ENCODE measurements at regions not wholly inside any gene's neighbourhood (a gene's known extent, or its start where the extent isn't known, plus 50 kb on each side); places are given as distances from the start of the nearest gene placed in this dataset.

GRCh38 chr3:65081536-65081935, 393.7 kb upstream of the ADAMTS9 start (continued):
- no peak for TF ChIP-seq REST (IDR thresholded peaks at IDR 0.05; ENCODE audit: unreplicated experiment)

GRCh38 chr3:65080432-65080831, 392.6 kb upstream of the ADAMTS9 start:
- H3K27ac ChIP-seq (ENCODE audit: low read depth): no peak overlapping the region
- no peak overlapping the region for H3K4me3 ChIP-seq
- no peaks in the 10 kb centered on the region for H3K36me3 ChIP-seq (ENCODE audit: insufficient read depth)
- H4K20me1 ChIP-seq (replicated peaks; ENCODE audit: insufficient read depth): no peaks in the 10 kb centered on the region
- DNase-seq (ENCODE audit: low spot score): peak; percentile 38
- Mint-ChIP-seq H3K27me3 (ENCODE audit: insufficient read depth, low read depth, poor library complexity) (peaks cover 1% of the 10 kb centered on the region), H3K4me1 (peaks cover 16% of the 10 kb centered on the region), H3K4me3 (no peak overlapping the region), H3K36me3 (ENCODE audit: low read depth) (no peaks in the 10 kb centered on the region; the same call in 2 of the 3 replicates), H3K9me3 (peaks cover 10% of the 10 kb centered on the region; the same call in 1 of the 3 replicates), H3K27ac (no peak overlapping the region)
- ATAC-seq: peak; percentile 46; the same call in 2 of the 3 replicates
- peaks cover 5% of the 10 kb centered on the region for H3K4me1 ChIP-seq (ENCODE audit: insufficient read depth)
- TF ChIP-seq ZNF114 (CRISPR knock-in tag; IDR thresholded peaks at IDR 0.05): no peak
- TF ChIP-seq, protein P1, sequence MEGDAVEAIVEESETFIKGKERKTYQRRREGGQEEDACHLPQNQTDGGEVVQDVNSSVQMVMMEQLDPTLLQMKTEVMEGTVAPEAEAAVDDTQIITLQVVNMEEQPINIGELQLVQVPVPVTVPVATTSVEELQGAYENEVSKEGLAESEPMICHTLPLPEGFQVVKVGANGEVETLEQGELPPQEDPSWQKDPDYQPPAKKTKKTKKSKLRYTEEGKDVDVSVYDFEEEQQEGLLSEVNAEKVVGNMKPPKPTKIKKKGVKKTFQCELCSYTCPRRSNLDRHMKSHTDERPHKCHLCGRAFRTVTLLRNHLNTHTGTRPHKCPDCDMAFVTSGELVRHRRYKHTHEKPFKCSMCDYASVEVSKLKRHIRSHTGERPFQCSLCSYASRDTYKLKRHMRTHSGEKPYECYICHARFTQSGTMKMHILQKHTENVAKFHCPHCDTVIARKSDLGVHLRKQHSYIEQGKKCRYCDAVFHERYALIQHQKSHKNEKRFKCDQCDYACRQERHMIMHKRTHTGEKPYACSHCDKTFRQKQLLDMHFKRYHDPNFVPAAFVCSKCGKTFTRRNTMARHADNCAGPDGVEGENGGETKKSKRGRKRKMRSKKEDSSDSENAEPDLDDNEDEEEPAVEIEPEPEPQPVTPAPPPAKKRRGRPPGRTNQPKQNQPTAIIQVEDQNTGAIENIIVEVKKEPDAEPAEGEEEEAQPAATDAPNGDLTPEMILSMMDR (conservative IDR thresholded peaks at IDR 0.05; ENCODE audit: low read depth in 2 of 2): peak; percentile 20 to 47; a peak in 3 of 4 replicates
- H2AFZ ChIP-seq: no peak overlapping the region
- no peaks in the 10 kb centered on the region for H3K27me3 ChIP-seq (ENCODE audit: insufficient read depth)
- no peak overlapping the region for H3K4me2 ChIP-seq
- H3F3A ChIP-seq (replicated peaks; ENCODE audit: low read depth): no peaks in the 10 kb centered on the region
- H3K9me2 ChIP-seq (ENCODE audit: insufficient read depth): no peaks in the 10 kb centered on the region; the same call in 1 of the 2 replicates
- H3K79me2 ChIP-seq (replicated peaks; ENCODE audit: insufficient read depth): no peaks in the 10 kb centered on the region

DNA sequence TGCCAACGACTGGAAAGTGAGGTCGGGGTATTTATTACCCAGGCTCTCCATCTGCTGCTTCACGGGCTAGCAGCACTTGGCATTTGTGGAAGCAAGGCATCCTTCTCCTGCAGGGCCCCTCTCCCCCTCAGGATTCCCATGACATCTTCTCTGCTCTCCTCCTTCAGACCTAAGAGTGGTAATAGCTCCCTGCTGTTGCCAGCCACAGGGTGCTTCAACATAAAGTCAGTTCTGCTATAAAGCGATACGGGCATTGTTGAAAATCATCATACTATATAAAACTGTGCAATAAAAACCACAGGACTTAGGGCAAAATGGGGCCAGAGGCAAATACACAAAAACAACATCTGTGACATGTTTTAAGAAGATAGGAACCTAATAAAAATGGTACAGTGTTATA, 391.8 kb upstream of the ADAMTS9 start:
- H3K4me1 Mint-ChIP-seq: peaks cover 16% of the 10 kb centered on the region
- no peak for DNase-seq (ENCODE audit: low spot score)

More for the DNA sequence above, 391.8 kb upstream of the ADAMTS9 start:
- no peaks in the 10 kb centered on the region for H3F3A ChIP-seq (replicated peaks; ENCODE audit: low read depth)
- H3K4me2 ChIP-seq: no peak overlapping the region
- H3K36me3 ChIP-seq (ENCODE audit: insufficient read depth): no peaks in the 10 kb centered on the region
- Mint-ChIP-seq H3K4me3 (no peak overlapping the region), H3K36me3 (ENCODE audit: low read depth) (no peaks in the 10 kb centered on the region; the same call in 2 of the 3 replicates), H3K27me3 (ENCODE audit: insufficient read depth, low read depth, poor library complexity) (peaks cover 1% of the 10 kb centered on the region), H3K9me3 (peaks cover 10% of the 10 kb centered on the region; the same call in 1 of the 3 replicates), H3K27ac (no peak overlapping the region)
- H2AFZ ChIP-seq: no peak overlapping the region
- no peak for ATAC-seq
- H4K20me1 ChIP-seq (replicated peaks; ENCODE audit: insufficient read depth): no peaks in the 10 kb centered on the region
- no peak overlapping the region for H3K4me3 ChIP-seq
- TF ChIP-seq ETS1 (IDR thresholded peaks at IDR 0.05) (no peak), ZNF331 (CRISPR knock-in tag; IDR thresholded peaks at IDR 0.05; ENCODE audit: low read depth) (no peak), REST (IDR thresholded peaks at IDR 0.05; ENCODE audit: unreplicated experiment) (no peak), EZH2phosphoT487 (IDR thresholded peaks at IDR 0.05; ENCODE audit: unreplicated experiment) (no peak), JUNB (IDR thresholded peaks at IDR 0.05; ENCODE audit: unreplicated experiment) (no peak), POLR2AphosphoS5 (IDR thresholded peaks at IDR 0.05; ENCODE audit: low read depth) (no peak)
- peaks cover 5% of the 10 kb centered on the region for H3K4me1 ChIP-seq (ENCODE audit: insufficient read depth)
- no peak overlapping the region for H3K27ac ChIP-seq (ENCODE audit: low read depth)
- no peaks in the 10 kb centered on the region; the same call in 1 of the 2 replicates for H3K9me2 ChIP-seq (ENCODE audit: insufficient read depth)
- no peaks in the 10 kb centered on the region for H3K27me3 ChIP-seq (ENCODE audit: insufficient read depth)
- no peaks in the 10 kb centered on the region for H3K79me2 ChIP-seq (replicated peaks; ENCODE audit: insufficient read depth)
